Ovary (tissue), 7 donors: ENCODE measurements at regions not wholly inside any gene's neighbourhood (a gene's known extent, or its start where the extent isn't known, plus 50 kb on each side); places are given as distances from the start of the nearest gene placed in this dataset.

Source experiments
- DNase-seq, 5 donors: peaks; one replicate each; pipeline ENCODE4 v3.0.0-alpha.2; 2019 to 2020
- H3K27ac ChIP-seq, 2 donors: fragments of 200-600 bp; one replicate each; pipeline versions ENCODE4 v1.5.1 to v1.8.0; 2019 to 2022
- H3K27me3 ChIP-seq: fragments of 200-600 bp; one replicate; pipeline ENCODE4 v1.8.0; 2022
- H3K36me3 ChIP-seq: fragments of 200-600 bp; sonication (generic); one replicate; pipeline ENCODE4 v1.5.1; 2019
- H3K4me1 ChIP-seq: one replicate; pipeline ENCODE4 v1.8.1; 2013; ENCODE audit warnings: mild to moderate bottlenecking, moderate library complexity; ENCODE audit not compliant: insufficient read depth
- H3K4me3 ChIP-seq: fragments of 200-600 bp; sonication (generic); one replicate; pipeline ENCODE4 v1.5.1; 2017
- H3K9me3 ChIP-seq, 2 donors: fragments of 200-600 bp in 1 of 2; sonication (generic) in 1 of 2; one replicate each; pipeline versions ENCODE4 v1.5.1 to v1.8.1; 2013 to 2019; ENCODE audit warnings: mild to moderate bottlenecking in 1 of 2, moderate library complexity in 1 of 2
- CTCF ChIP-seq, 3 donors: fragments of 450-650 bp in 2 of 3; fragments of 200-600 bp in 1 of 3; IDR thresholded peaks; one replicate each; pipeline versions ENCODE4 v1.5.1 to v1.8.0; 2016 to 2022; ENCODE audit warnings: antibody characterized with exemption in 3 of 3, mild to moderate bottlenecking in 1 of 3
- EP300 ChIP-seq: sonication (generic); formaldehyde crosslinking; IDR thresholded peaks from one replicate; pipeline ENCODE4 v1.6.1; 2017; ENCODE audit warnings: antibody characterized with exemption
- POLR2A ChIP-seq: fragments of 450-650 bp; IDR thresholded peaks from one replicate; pipeline ENCODE4 v1.6.1; 2017; ENCODE audit warnings: antibody characterized with exemption, mild to moderate bottlenecking, moderate library complexity
- WGBS, 3 donors: extraction: QIAGEN DNeasy Blood & Tissue Kit in 1 of 3; methylation state at CpG; one replicate each; pipeline versions ENCODE4 v1.1.5 to v1.1.7; 2013 to 2017; 5-methylcytosine and 5-hydroxymethylcytosine counted together
- intact Hi-C, 4 donors: fragments of 100-400 bp; cut with DNase I; formaldehyde crosslinking; loops; one replicate each; pipeline versions ENCODE4 v1.11.0 to v1.15.1; 2022 to 2023
- donor health status: DM: no; HTN: no; CAD: no; lungs with moderate emphysema.
- donor health status: DM: no; HTN: no; CAD: no.
- donor health status: Bipolar disorder and iron deficiency.
- donor health status: DM: no; HTN: no; CAD: no.
- donor health status: DM: yes; HTN: yes; CAD: no.

GRCh38 chr4:27819246-27819645 lies 958.6 kb downstream of the STIM2 start:
- Histone ChIP-seq H3K27ac (no peak overlapping the region), H3K36me3 (no peaks in the 10 kb centered on the region), H3K4me1 (no peaks in the 10 kb centered on the region), H3K9me3 (no peaks in the 10 kb centered on the region), H3K27me3 (no peaks in the 10 kb centered on the region), H3K4me3 (no peak overlapping the region)
- intact Hi-C loops = no loop called here
- no peak for TF ChIP-seq CTCF (IDR thresholded peaks at IDR 0.05)
- DNase-seq = no peak
- 34 to 48% (median 35%) methylated on average over 2 of the region's 2 CpGs for WGBS, 3 donors

GRCh38 chr4:27828843-27829242 lies 968.2 kb downstream of the STIM2 start:
- DNase-seq = no peak
- no peaks in the 10 kb centered on the region for H3K36me3 ChIP-seq

GRCh38 chr4:27830251-27830650 lies 969.6 kb downstream of the STIM2 start:
- Histone ChIP-seq H3K4me3 (no peak overlapping the region), H3K27ac (no peak overlapping the region), H3K9me3 (no peaks in the 10 kb centered on the region), H3K36me3 (no peaks in the 10 kb centered on the region), H3K4me1 (no peaks in the 10 kb centered on the region), H3K27me3 (no peaks in the 10 kb centered on the region)
- no peak for TF ChIP-seq CTCF (IDR thresholded peaks at IDR 0.05)
- no peak for TF ChIP-seq POLR2A
- TF ChIP-seq EP300 = no peak
- 91 to 93% (median 93%) methylated on average over 3 of the region's 3 CpGs for WGBS, 3 donors
- intact Hi-C loops = no loop called here
- DNase-seq = no peak

More at GRCh38 chr4:27828843-27829242, 968.2 kb downstream of the STIM2 start:
- 88 to 94% (median 90%) methylated on average over 1 of the region's 1 CpG for WGBS, 3 donors
- H3K27me3 ChIP-seq = peaks cover 3% of the 10 kb centered on the region
- H3K27ac ChIP-seq = no peak overlapping the region
- intact Hi-C loops = no loop called here
- TF ChIP-seq CTCF (IDR thresholded peaks at IDR 0.05) = no peak
- no peak for TF ChIP-seq EP300
- H3K4me1 ChIP-seq = no peaks in the 10 kb centered on the region
- H3K9me3 ChIP-seq = no peaks in the 10 kb centered on the region
- H3K4me3 ChIP-seq = no peak overlapping the region

GRCh38 chr4:27835851-27836250 lies 975.2 kb downstream of the STIM2 start:
- TF ChIP-seq POLR2A = no peak
- no peak for TF ChIP-seq CTCF (IDR thresholded peaks at IDR 0.05)
- TF ChIP-seq EP300 = no peak
- DNase-seq = no peak
- intact Hi-C loops = no loop called here
- WGBS, 3 donors = 86 to 96% (median 94%) methylated on average over 1 of the region's 1 CpG
- Histone ChIP-seq H3K4me3 (no peak overlapping the region), H3K9me3 (no peaks in the 10 kb centered on the region), H3K27me3 (no peaks in the 10 kb centered on the region), H3K36me3 (no peaks in the 10 kb centered on the region), H3K4me1 (no peaks in the 10 kb centered on the region), H3K27ac (no peak overlapping the region)

GRCh38 chr4:27836523-27836922 lies 975.9 kb downstream of the STIM2 start:
- 16 to 78% (median 53%) methylated on average over 4 of the region's 4 CpGs for WGBS, 3 donors
- no peaks in the 10 kb centered on the region for H3K36me3 ChIP-seq
- H3K4me1 ChIP-seq = no peaks in the 10 kb centered on the region
- H3K9me3 ChIP-seq = no peaks in the 10 kb centered on the region
- no peak overlapping the region for H3K4me3 ChIP-seq
- TF ChIP-seq CTCF (IDR thresholded peaks at IDR 0.05) (no peak), POLR2A (no peak)
- H3K27ac ChIP-seq = no peak overlapping the region
- H3K27me3 ChIP-seq = no peaks in the 10 kb centered on the region
- no peak for DNase-seq
- intact Hi-C loops = no loop called here
